ENCODE measurements at regions not wholly inside any gene's neighbourhood (a gene's known extent, or its start where the extent isn't known, plus 50 kb on each side); places are given as distances from the start of the nearest gene placed in this dataset.

DNA sequence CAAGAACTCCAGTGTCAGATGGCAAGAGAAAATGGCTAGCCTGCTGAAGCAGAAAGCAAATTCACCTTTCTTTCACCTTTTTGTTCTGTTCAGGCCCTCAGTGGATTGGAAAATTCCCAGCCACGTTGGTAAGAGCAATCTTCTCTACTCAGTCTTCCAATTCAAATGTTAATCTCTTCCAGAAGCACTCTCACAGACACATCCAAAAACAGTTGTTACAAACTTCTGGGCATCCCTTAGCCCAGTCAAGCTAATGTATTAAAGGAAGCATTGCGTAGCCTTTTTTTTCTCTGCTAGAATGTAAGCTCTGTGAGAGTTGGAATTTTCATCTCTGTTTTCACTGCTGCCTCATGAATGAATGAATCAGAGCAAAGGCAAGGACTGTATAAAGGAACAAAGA, 109.2 kb upstream of the ROBO2 start:
- Histone ChIP-seq H3K27ac (no peak overlapping the region), H3K27me3 (ENCODE audit: insufficient read depth, low read depth) (no peaks in the 10 kb centered on the region), H2AFZ (ENCODE audit: low read depth) (no peak overlapping the region), H4K20me1 (ENCODE audit: insufficient read depth) (no peaks in the 10 kb centered on the region), H3K4me3 (IDR thresholded peaks at IDR 0.05; ENCODE audit: insufficient read depth, low read depth, low read length) (no peak overlapping the region), H3K4me1 (ENCODE audit: low read depth, poor library complexity, severe bottlenecking) (no peaks in the 10 kb centered on the region), H3K4me2 (no peak overlapping the region), H3K79me2 (ENCODE audit: insufficient read depth, low read depth) (no peaks in the 10 kb centered on the region), H3K9ac (no peak overlapping the region), H3K36me3 (ENCODE audit: insufficient read depth) (no peaks in the 10 kb centered on the region)
- TF ChIP-seq, protein P1, sequence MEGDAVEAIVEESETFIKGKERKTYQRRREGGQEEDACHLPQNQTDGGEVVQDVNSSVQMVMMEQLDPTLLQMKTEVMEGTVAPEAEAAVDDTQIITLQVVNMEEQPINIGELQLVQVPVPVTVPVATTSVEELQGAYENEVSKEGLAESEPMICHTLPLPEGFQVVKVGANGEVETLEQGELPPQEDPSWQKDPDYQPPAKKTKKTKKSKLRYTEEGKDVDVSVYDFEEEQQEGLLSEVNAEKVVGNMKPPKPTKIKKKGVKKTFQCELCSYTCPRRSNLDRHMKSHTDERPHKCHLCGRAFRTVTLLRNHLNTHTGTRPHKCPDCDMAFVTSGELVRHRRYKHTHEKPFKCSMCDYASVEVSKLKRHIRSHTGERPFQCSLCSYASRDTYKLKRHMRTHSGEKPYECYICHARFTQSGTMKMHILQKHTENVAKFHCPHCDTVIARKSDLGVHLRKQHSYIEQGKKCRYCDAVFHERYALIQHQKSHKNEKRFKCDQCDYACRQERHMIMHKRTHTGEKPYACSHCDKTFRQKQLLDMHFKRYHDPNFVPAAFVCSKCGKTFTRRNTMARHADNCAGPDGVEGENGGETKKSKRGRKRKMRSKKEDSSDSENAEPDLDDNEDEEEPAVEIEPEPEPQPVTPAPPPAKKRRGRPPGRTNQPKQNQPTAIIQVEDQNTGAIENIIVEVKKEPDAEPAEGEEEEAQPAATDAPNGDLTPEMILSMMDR (conservative IDR thresholded peaks at IDR 0.05; ENCODE audit: low read depth, low read length): no peak

DNA sequence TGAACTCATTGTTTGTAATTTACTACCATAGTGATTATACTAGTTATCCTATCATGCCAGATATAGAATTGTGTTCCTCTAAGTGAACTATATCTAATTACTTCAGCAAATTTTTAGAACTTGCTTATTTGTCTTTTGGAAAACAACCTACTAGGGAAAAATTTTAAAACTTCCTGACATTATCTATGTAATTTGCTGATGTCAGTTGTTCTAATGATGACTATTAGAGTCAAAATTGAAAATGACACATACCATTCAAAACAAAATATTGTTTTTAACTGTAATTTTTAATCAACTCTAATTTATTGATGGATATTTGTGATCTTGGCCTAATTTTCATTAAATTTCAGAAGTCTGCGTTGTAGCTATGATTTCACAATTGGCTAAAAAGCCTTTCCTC, 106.7 kb upstream of the ROBO2 start:
- Histone ChIP-seq H3K79me2 (ENCODE audit: insufficient read depth, low read depth) (no peaks in the 10 kb centered on the region), H4K20me1 (ENCODE audit: insufficient read depth) (no peaks in the 10 kb centered on the region), H3K4me2 (no peak overlapping the region), H3K27me3 (ENCODE audit: insufficient read depth, low read depth) (no peaks in the 10 kb centered on the region), H3K4me1 (ENCODE audit: low read depth, poor library complexity, severe bottlenecking) (no peaks in the 10 kb centered on the region), H3K27ac (no peak overlapping the region), H2AFZ (ENCODE audit: low read depth) (no peak overlapping the region), H3K36me3 (ENCODE audit: insufficient read depth) (no peaks in the 10 kb centered on the region), H3K4me3 (IDR thresholded peaks at IDR 0.05; ENCODE audit: insufficient read depth, low read depth, low read length) (no peak overlapping the region), H3K9ac (no peak overlapping the region)
- TF ChIP-seq, protein P1 (conservative IDR thresholded peaks at IDR 0.05; ENCODE audit: low read depth, low read length): no peak

DNA sequence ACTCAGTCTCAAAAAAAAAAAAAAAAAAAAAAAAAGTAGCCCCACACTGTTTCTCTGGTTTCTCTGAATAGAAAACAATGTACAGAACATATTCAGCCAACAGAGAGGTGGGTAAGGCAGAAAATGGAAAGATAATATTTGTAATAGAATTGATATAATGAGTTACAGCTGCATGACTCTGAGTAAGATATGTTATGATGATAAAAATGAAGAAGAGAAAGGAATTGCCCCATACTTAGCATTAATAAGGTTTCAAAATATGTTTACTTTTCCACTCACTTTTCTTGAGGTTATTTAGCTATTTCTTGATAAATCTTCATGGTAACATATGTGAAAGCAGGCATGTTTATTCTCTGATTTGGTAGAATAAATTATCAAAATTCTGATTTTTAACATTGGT, 100.9 kb upstream of the ROBO2 start:
- Histone ChIP-seq H3K27ac (no peak overlapping the region), H4K20me1 (ENCODE audit: insufficient read depth) (no peaks in the 10 kb centered on the region), H3K79me2 (ENCODE audit: insufficient read depth, low read depth) (no peaks in the 10 kb centered on the region), H3K36me3 (ENCODE audit: insufficient read depth) (no peaks in the 10 kb centered on the region), H3K27me3 (ENCODE audit: insufficient read depth, low read depth) (no peaks in the 10 kb centered on the region), H3K4me2 (no peak overlapping the region), H3K4me3 (IDR thresholded peaks at IDR 0.05; ENCODE audit: insufficient read depth, low read depth, low read length) (no peak overlapping the region), H3K4me1 (ENCODE audit: low read depth, poor library complexity, severe bottlenecking) (no peaks in the 10 kb centered on the region), H3K9ac (no peak overlapping the region), H2AFZ (ENCODE audit: low read depth) (no peak overlapping the region)
- TF ChIP-seq, protein P1 (conservative IDR thresholded peaks at IDR 0.05; ENCODE audit: low read depth, low read length): no peak

DNA sequence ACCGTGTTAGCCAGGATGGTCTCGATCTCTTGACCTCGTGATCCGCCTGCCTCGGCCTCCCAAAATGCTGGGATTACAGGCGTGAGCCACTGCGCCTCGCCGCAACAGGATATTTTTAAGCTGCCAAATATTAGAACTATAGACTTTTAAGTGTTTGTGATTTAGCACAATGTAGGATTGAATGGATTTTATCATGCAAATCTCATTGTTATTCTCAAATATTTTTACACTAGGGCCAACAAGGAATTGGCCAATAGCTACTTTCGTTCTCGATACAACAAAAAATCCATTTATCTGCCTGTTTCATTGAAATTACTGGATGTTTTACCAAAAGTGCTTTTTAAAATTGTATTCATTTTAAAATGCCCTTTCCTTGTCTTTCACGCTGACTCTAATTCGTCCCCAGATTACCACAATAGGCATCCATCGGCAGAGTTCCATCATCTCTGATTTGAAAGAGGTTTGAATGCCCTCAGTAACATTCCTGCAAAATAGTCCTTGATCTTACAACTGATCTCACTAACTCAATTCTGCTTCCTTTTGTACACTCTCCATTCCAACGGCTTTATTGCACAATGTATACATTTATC, 99.6 kb upstream of the ROBO2 start:
- Histone ChIP-seq H4K20me1 (ENCODE audit: insufficient read depth) (no peaks in the 10 kb centered on the region), H3K27ac (no peak overlapping the region), H3K4me3 (IDR thresholded peaks at IDR 0.05; ENCODE audit: insufficient read depth, low read depth, low read length) (no peak overlapping the region), H3K9ac (no peak overlapping the region), H2AFZ (ENCODE audit: low read depth) (no peak overlapping the region), H3K27me3 (ENCODE audit: insufficient read depth, low read depth) (no peaks in the 10 kb centered on the region), H3K4me2 (no peak overlapping the region), H3K36me3 (ENCODE audit: insufficient read depth) (no peaks in the 10 kb centered on the region), H3K79me2 (ENCODE audit: insufficient read depth, low read depth) (no peaks in the 10 kb centered on the region), H3K4me1 (ENCODE audit: low read depth, poor library complexity, severe bottlenecking) (no peaks in the 10 kb centered on the region)
- TF ChIP-seq, protein P1 (conservative IDR thresholded peaks at IDR 0.05; ENCODE audit: low read depth, low read length): no peak
